HG03342 (cell line): ENCODE measurements at regions not wholly inside any gene's neighbourhood (a gene's known extent, or its start where the extent isn't known, plus 50 kb on each side); places are given as distances from the start of the nearest gene placed in this dataset.
"Not testable (repeated sequence)": the region's sequence is repeated elsewhere in the genome, so short reads cannot be mapped to it uniquely, and the experiment has no call there.

ENCODE experiments used
- ATAC-seq: cut with Tn5 transposase; IDR thresholded peaks from one replicate; pipeline ENCODE4 v1.9.1; 2021; ENCODE audit warnings: mild to moderate bottlenecking, moderate library complexity; ENCODE audit not compliant: unreplicated experiment

GRCh38 chr3:177382944-177383343 is 185.7 kb upstream of the TBL1XR1 start:
- no peak for ATAC-seq

DNA sequence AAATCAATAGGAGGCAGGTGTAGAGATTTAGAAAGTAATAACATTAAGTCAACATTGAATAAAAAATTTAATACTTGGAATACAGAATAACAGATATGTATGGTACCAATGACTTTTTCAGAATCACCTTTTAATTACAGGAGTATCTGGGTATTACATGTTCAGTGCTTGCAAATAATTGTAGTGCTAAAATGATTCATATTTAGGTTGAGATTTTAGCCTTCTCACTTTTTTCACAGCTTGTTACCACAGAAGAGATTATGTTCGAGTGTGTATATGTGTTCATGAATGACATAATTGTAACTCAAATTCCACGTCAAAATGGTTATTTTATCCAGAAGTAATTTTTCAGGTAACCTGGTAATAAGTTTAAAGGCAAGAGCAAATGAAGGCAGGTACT is 187.9 kb upstream of the TBL1XR1 start:
- ATAC-seq, result no peak

GRCh38 chr3:177385831-177386301 is 188.6 kb upstream of the TBL1XR1 start:
- ATAC-seq, result no peak

GRCh38 chr3:177388209-177388608 is 190.9 kb upstream of the TBL1XR1 start:
- ATAC-seq, result no peak

DNA sequence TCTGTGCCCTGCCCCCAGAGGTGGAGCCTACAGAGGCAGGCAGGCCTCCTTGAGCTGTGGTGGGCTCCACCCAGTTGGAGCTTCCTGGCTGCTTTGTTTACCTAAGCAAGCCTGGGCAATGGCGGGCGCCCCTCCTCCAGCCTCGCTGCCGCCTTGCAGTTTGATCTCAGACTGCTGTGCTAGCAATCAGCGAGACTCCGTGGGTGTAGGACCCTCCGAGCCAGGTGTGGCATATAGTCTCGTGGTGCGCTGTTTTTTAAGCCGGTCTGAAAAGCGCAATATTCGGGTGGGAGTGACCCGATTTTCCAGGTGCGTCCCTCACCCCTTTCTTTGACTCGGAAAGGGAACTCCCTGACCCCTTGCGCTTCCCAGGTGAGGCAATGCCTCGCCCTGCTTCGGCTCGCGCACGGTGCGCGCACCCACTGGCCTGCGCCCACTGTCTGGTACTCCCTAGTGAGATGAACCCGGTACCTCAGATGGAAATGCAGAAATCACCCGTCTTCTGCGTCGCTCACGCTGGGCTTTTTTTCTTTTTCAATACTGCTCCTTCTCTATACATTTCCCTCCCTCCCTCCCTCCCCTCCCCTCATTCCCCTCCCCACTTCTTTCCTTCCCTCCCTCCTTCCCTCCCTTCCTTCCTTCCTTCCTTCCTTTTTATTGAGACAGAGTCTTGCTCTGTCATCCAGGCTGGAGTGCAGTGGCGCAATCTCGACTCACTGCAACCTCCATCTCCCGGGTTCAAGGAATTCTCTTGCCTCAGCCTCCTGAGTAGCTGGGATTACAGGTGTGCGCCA is 197.1 kb upstream of the TBL1XR1 start:
- ATAC-seq, result not testable (repeated sequence)

GRCh38 chr3:177396733-177397132 is 199.5 kb upstream of the TBL1XR1 start:
- ATAC-seq, result no peak

DNA sequence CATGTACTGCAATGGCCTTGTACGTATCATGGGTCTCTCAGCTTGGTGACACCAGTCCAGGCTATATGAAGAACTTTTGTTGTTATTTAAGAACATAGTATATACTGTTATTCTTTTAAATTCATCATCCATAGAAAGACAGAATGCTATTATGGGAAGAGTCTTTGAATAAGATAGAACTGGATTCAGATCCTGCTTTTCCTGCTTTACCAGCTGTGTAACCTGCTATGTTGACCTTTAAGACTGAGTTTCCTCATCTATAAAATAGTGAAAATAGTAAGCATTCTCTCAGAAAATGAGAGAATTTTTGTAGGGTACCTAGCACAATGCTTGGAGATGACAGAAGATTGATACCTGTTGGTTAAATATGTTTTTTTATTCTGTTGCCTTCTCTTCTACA is 204.1 kb upstream of the TBL1XR1 start:
- no peak for ATAC-seq

GRCh38 chr3:177402533-177402932 is 205.3 kb upstream of the TBL1XR1 start:
- no peak for ATAC-seq

DNA sequence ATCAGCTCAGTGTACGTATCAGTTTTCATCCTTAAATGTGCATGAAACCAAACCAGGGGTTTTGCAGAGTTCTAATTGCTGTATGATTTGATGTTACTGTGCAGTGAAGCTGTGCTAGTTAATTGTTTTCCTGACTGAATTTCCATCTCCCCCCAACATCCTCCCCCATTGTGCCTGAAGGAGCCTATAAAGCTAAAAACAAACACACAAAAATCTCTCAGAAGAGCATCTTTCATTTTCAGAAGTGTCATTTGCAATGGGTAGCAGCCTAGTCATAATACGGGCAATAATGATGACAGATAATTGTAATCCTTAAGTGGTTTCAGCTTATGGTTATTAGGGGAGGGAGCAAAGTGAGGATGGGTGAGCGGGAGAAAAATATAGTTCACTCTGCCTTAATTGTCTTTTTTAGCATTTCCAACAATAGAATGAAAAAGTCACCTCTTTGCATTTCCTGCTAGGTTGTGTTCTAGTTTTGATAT is 207.9 kb upstream of the TBL1XR1 start:
- ATAC-seq, result no peak

DNA sequence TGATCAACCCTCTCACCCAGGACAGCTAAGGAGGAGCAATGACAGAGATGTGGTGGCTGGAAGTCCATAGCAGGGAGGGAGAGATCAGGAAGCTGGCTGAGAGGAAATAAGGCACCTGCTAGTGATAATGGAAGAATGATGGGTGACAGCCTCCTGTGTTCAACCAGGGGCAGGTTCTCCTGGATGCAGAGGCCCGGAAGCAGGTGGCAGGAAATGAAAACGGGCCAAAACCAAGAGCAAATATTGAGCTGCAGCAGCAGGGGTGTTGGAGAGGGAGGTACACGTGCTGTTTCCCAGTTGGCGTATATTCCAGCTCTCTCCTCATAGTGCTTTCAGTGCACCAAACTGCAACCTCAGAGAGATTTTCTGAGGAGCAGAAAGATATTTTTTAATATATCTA is 213.4 kb upstream of the TBL1XR1 start:
- ATAC-seq, result no peak

DNA sequence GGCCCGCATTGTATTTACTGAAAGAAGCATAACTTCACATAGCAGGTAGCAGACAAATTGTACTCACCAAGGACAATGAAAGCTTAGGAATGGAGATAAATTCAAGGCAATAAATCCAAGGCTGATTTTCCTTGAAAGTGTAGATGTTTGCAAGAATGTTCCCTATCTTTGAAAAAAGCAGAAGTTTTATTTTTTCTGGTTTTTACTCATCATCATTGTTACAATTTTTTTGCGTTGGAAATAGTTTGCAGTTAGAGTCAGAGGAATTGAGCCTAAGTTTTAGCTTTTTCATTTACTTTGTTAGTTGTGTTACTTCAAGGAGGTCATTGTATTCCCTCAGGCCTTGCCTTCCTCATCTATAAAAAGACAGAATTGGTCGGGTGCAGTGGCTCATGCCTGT is 213.9 kb upstream of the TBL1XR1 start:
- no peak for ATAC-seq

GRCh38 chr3:177412677-177413170 is 215.4 kb upstream of the TBL1XR1 start:
- not testable (repeated sequence) for ATAC-seq

DNA sequence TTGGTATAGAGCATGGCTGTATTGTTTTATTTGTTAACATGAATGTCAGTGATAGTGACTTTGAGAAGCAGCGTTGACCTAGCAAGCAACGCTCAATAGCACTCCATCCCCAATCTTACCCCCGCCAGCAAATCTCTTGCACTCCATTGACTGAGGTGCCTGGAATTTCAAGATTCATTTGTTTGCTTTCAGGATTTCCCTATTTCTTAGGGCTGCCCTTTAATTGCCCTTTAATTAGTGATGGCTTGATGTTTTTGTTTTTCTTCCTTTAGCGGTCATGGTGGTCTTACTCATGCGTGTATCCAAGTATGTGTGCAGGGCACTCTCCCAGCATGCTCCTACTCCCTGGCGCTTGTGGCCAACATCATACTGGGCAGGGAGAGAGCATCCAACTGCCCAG is 216.8 kb upstream of the TBL1XR1 start:
- no peak for ATAC-seq

GRCh38 chr3:177418787-177419186 is 221.5 kb upstream of the TBL1XR1 start:
- no peak for ATAC-seq

GRCh38 chr3:177419904-177420601 is 222.8 kb upstream of the TBL1XR1 start:
- ATAC-seq, result no peak

DNA sequence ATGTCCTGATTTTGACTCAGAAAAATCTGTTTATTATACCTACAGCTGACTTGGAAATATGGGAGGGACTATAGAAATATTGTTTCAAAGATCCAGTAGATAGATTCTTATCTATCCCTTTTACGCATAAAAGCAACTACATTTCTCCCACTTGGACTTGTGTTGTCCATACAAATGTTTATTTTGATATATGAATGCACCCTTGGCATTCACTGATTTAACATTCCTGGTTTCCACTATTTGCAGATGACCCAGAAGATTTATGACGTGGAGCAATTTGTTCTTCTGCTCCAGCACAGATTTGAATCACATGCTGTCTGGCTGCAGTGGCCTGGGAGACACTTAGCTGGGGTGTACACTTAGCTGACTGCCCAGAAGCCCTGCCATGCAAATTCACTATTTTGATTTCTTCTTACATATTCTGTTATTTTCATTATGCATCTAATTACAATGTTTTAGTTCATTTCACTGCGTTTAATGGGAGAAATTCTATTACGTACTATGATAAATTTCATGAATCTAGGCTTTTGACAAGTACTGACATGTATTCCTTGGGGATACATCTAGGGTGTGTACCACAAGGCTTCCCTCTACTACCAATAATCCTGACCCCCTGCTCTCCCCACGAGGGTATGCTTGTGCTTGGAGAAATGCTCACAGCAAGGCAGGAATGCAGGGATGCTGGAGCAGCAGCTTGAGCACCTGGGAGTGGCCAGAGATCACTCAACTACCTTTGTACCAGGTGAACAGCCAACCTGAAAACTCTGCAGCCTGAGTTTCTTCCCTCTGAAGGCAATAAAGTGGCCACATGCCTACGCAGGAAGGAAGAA is 223.6 kb upstream of the TBL1XR1 start:
- no peak for ATAC-seq

DNA sequence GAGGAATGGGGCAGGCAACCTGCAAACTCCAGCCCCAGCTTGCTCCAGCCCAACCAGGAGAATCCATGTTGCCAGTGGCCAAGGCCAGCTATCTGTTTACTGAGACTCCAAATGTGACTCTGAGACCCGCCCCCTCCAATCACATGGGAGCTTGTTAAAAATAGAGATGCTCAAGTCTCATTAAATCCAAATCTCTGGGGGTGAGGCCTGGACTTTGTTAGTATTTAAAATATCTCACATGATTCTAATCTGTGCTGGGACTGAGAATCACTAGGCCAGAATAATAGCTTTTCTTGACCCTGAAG is 224.2 kb upstream of the TBL1XR1 start:
- ATAC-seq, result no peak

- no peak for ATAC-seq
These were observed 227.2 kb upstream of the TBL1XR1 start for GRCh38 chr3:177424521-177424920.

- ATAC-seq, result no peak
These were observed 227.8 kb upstream of the TBL1XR1 start for GRCh38 chr3:177425042-177425441.

- no peak for ATAC-seq
These were observed 229.0 kb upstream of the TBL1XR1 start for GRCh38 chr3:177426106-177426877.
